ENCODE measurements at regions not wholly inside any gene's neighbourhood (a gene's known extent, or its start where the extent isn't known, plus 50 kb on each side); places are given as distances from the start of the nearest gene placed in this dataset.

- no peak for TF ChIP-seq CTCF (IDR thresholded peaks at IDR 0.05)
- no peak for TF ChIP-seq POLR2AphosphoS5 (IDR thresholded peaks at IDR 0.05)
- no peak for TF ChIP-seq POLR2A (IDR thresholded peaks at IDR 0.05)
These were observed 84.7 kb upstream of the LMCD1 start for GRCh38 chr3:8416965-8417364.
